HG02885 (cell line): ENCODE measurements at regions not wholly inside any gene's neighbourhood (a gene's known extent, or its start where the extent isn't known, plus 50 kb on each side); places are given as distances from the start of the nearest gene placed in this dataset.
"Not testable (repeated sequence)": the region's sequence is repeated elsewhere in the genome, so short reads cannot be mapped to it uniquely, and the experiment has no call there.

Source experiments
- ATAC-seq: cut with Tn5 transposase; IDR thresholded peaks from one replicate; pipeline ENCODE4 v1.9.1; 2021; ENCODE audit warnings: mild to moderate bottlenecking; ENCODE audit not compliant: unreplicated experiment, poor library complexity

DNA sequence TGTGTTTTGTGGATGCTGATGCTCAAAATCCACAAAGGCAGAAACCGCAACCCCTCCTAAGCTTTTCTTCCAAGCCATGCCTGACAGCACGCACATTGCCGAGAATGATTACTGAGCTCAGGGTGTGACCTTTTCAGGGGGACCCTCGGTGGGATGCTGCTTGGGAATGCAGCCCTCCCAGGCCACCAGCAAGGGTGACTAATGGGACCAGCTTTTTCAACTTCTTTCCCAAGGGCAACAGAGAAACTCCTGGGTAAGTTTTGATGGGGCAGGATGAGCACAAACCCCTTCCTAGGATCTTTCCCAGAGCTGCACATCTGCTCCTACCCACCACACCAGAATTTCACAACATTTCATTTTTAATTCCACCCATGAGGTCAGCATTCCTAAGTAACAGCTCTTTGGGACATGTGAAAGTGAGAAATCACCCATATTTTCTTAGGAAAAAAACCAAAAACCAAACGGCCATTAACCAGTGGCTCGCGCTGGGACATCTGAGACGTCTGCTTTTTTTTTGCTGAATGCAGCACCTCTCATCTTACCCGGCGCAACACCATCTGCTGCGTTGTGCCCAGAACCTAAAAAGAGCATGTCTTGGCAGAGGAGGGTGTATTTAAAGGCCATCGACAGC is 119.0 kb downstream of the ARL4C start:
- ATAC-seq: no peak

DNA sequence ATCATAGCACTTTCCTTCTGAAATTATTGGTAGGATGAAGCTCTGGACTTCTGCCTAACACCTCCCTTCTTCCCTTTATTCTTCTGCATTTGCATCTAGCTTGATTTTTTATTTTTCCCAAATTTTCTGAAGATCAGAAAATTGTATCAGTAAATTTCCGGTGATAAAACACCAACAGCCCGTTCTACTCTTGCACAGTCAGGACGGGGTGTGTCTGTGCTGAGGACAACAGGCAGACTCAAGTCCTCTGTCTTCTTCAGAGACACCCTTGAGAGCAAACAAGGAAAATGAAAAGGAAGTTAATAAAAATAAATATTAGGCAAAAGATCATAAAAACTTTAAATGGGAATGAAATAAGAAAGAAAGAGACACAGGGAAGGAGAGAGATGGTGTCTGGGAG is 120.7 kb downstream of the ARL4C start:
- ATAC-seq: no peak

DNA sequence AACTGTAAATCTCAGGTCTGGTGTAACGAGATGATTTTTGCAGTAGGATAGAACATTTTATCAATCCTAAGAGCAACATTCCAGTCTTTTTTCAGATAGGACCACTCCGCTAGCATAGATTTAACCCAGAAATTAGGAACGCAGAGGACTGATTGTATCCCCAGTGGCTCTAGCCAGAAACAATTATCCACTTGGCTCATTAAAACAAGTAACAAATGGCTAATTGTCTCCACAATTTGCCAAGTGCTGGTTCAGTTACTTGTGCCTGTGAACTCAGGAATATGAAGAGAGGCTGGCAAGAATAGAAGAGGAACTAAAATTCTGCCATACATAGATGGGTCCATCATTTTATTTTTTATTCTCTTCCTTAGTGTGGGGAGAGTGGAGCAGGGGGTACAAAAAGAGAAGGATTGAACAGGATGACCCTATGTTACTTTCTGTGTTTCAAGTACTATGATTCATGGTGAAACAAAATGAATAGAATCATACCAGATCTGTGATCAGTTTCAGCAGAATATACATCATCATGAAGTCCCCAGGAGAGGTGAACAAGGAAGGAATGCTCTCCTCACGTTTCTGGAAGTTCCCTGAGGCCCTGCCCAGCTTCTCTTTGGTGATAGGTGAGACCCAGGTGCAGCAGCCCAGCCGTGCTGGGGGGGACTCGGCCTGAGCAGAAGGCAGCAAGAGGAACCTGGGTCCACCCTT is 121.6 kb downstream of the ARL4C start:
- ATAC-seq: no peak

DNA sequence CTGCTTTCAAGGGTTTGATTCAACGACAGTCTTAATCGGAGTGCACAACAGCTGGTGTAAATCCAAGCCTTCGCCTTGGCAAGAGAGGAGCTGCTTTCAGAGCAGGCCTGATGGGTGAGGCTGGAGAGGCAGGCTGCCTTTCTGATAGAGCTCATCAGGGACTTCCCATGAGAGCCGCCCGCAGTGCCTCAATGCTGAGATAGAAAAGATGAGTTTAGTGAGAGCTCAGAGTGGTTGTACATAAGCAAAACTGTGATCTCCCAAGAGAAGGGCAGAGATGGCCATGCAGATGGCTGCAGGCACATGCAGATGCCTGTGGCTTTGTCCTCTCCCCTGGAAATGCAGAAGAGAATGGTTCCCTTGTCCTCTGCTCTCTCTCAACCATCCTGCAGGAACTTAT is 122.1 kb downstream of the ARL4C start:
- ATAC-seq: no peak

DNA sequence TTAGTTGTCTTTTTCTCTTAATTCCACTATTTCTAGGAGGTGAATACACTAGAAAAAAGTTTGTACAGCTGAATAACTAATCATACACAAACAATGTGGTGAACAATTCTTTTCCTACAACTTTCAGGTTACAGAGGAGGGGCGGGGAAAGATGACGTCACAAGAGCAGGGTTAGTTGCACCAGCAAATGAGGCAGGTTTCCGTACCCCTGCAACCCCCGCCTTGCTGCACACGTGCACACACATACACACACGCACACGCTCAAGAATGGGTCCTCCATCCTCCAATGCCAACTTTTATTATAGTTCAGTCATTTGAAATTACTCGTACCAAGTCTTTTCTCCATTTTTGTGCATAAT is 122.8 kb downstream of the ARL4C start:
- ATAC-seq: no peak

DNA sequence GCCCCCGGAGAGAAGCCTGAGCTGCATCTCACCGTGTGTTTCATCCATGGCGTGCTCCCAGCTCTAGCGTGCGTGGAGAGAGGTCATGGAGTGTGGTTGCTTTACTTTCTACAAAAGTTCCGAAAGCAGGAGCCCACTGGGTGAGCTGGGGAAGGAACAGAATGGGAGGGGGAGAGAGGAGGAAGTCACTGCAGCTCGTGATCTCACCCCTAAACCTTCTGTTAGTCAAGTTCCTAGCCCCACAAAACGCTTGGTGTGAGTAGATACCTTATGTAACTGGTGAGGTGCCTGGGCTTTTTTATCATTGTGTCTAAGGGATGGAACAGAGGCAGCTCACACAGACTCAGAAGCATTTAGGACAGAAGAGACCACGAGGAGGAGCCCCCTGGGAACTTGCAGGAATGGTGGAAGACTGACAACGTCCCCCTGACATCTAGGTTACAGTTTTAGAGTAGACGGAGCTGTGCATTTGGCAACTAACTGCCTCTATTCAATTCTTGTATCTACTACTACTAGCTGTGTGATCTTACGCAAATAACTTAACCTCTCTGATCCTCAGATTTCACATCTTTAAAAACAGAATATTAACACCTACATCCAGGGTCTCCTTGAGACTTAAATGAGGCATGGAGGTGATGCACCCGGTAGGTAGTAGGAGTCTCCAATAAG is 123.3 kb downstream of the ARL4C start:
- no peak for ATAC-seq

DNA sequence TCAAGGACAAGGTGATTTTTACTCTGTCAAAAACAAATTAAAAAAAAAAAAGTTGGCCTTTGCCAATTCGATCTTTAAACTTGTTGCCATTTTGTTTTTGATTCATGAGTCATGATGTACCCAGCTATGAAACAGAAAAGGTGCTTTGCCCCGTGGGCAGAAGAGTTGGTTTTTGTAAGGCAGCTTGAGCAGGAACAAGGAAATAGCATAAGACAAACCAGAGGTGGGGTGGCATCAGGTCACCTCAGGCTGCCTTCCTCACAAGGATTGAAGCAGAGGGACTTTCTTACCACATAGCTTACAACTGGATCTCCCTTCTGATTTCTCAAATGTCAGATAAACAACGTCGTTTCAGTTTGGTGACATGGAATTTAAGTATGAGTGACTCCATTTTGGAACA is 123.8 kb downstream of the ARL4C start:
- ATAC-seq: no peak

DNA sequence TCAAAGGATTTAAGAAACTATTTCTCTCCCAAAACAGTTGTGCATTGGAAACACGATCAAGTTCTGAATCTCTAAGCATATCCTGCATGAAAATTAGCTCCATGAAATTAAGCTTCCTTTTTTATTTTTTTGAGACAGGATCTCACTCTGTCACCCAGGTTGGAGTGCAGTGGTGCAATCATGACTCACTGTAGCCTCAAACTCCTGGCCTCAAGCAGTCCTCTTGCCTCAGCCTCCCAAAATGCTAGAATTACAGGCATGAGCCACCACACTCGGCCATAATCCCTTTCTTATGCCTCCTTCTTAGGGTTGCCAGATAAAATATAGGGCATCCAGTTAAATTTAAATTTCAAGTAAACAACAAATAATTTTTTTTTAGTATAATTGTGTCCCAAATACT is 124.4 kb downstream of the ARL4C start:
- ATAC-seq: no peak

DNA sequence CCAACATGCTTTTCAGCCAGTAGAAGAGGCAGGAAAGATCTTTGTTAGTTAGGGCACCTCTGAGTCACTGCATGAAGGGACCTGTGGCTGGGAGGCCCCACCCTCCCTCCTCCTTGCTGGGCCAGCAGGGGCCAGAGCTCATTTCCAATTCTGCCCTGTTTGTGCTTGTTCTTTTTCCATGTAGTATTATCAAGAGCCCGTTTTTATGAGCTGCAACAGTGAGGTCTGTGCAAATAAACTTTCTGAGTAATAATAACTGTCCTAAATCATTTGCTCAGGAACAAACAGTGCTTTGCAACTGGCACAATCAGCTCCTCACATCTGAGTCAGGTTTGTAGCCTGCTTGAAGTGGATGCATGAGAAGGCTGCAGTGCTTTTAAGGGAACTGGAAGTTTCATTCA is 128.0 kb downstream of the ARL4C start:
- ATAC-seq: no peak

DNA sequence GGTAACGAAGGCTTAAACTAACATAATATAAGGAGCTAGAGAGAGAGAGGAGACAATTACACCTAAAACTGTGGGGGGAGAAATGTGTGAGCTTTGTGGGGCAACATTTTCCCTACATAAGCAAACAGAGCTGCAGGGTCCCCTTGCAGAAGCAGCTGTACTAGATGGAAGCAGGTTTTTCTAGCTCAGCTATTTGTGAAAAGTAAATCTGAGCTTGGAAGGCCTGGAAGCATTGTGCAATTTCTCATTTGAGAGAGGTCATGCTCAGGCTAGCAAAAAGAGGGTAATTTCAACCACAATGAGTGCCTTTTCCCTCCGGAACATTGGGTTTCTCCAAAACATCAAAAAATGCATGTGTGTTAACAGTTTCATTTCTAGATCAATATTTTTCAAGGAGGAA is 130.0 kb downstream of the ARL4C start:
- ATAC-seq: no peak

DNA sequence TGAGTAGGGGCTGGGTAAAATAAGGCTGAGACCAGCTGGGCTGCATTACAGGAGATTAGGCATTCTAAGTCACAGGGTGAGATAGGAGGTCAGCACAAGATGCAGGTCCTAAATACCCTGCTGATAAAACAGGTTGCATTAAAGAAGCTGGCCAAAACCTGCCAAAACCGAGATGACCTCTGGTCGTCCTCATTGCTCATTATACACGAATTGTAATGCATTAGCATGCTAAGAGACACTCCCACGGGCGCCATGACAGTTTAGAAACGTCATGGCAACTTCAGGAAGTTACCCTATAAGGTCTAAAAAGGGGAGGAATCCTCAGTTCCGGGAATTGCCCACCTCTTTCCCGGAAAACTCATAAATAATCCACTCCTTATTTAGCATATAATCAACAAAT is 132.2 kb downstream of the ARL4C start:
- ATAC-seq: no peak

DNA sequence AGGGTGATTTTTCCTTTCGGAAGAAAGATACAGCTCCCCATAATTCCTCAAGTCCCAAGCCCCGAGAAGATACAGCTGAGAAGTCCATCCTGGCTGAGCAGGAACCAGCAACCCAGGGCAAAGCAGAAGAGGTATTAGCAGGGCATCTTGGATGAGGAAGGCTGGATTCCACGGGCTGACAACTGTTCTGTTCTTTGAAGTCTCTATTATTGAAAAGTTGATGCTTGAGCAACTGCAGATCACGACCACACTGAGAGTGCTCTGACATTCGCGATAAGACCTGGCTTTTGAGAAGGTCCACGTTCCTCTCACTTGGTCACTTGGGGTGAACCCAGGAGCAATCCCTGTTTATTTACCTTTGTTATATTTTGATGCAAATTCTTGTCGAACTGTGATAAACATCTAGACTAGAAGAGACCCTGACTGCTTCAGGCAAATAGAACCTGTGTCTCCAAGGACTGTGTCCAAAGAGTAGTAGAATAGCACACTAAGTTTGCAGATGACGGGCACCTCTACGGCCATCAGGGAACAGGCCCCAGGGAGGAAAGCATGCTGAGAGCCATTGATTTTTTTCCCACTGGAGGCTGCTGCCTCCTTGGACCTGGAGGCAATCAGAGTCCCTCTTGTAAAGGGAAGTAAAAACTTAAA is 133.1 kb downstream of the ARL4C start:
- ATAC-seq: no peak

DNA sequence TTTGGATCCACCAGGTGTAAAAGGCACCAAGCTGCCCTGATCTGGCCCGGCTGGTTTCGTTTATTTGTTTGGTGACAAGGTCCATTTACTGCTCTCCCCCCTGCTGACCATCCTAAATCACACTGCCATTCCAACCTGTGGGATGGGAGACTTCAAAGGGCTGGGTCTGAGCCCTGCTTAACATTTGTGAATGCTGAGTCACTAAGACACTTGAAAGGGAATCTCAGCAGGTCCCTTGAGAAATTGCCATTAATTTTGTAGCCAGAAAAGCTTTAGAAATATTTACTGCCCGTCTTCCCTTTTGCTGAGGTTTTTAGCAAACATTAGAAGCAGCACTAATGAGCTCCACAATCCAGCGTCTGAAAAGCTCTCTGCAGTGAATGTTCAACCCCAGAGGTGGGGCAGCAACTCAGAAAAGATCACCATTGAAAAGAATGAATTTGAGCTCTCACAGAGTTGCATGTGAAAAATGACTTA is 133.8 kb downstream of the ARL4C start:
- no peak for ATAC-seq

DNA sequence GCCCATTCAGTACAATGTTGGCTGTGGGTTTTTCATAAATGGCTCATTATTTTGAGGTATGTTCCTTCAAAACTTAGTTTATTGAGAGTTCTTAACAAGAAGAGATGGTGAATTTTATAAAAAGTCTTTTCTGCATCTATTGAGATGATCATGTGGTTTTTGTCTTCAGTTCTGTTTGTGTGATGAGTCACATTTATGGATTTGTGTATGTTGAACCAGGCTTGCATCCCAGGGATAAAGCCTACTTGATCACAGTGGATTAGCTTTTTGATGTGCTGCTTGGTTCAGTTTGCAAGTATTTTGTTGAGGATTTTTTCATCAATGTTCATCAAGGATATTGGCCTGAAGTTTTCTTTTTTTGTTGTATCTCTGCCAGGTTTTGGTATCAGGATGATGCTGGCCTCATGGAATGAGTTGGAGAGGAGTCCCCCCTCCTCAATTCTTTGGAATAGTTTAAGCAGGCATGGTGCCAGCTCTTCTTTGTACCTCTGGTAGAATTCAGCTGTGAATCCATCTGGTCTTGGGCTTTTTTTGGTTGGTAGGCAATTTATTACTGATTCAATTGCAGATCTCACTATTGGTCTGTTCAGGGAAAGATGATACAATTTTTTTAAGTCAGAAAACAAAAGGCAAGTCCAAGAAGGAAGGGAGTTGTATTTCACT is 136.4 kb downstream of the ARL4C start:
- not testable (repeated sequence) for ATAC-seq

DNA sequence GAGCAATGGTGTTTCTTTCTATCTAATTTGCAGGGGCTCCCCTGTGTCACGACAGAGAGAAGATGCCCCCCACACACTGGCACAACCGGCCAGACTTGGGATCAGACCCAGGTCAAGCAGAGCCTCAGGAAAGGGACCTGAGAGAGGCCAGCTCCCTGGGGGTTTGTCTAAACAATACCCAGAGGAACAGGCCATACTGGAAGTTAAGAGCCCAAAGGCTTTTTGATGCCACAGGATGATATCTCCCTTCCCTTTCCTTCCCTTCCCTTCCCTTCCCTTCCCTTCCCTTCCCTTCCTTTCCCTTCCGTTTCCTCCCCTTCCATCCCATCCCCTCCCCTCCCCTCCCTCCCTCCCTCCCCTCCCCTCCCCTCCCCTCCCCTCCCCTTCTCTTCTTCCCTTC is 139.2 kb downstream of the ARL4C start:
- no peak for ATAC-seq

DNA sequence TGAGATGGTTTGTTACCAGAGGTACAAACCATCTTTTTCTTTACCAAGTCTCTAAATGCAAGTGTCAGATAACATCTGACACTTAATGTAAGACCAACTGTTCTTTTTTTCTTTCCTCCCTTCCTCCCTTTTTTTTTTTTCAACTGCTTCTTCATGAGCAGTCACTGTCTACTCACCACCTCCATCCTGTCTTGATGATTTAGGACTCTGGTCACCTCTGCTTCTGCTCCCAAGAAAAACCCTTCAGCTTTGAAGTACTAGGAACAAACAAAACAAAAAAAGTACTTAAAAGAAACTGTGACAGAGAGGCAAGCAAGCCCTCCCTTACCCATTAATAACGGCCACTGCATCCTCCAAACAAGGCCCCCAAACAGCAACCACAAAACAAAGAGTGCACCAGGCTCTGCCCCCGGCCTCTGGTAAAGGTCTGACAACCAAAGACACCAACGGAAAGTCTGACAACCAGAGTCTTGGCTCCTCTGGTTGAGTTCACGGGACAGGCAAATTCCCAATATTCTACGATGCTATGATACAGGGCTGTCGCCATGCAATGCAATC is 141.0 kb downstream of the ARL4C start:
- no peak for ATAC-seq

DNA sequence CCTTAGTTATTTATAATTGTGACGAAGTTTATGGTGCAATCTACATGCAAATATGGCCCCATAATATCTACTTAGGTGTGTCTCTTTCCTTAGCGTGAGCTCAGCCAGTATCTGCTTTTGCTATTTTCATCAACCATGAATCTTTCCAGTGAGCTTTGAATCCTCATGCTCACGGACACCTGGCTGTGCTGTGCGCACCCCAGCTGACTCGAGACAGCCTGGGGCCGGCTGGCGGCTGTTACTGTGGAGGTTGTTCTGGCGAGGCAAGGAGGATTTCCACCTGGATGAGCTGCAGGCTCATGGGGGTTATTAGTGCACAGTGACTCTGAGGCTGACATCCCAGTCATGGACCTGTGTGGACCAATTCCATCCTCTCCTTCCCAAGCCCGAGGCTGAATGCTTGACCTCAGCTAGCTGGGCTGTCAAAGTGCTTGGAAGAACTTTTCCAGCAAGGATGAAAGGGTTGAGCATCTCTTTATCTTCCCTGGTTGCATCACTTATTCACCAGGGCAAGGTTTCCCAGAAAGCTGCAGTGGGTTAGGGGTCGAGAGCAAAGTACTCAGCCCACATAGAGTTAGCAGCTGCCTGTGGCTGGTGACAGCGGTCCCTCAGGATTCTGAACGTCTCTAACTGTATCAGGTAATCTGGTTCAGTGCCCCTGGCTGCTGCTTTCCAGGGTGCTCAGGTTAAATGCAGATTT is 141.7 kb downstream of the ARL4C start:
- no peak for ATAC-seq

DNA sequence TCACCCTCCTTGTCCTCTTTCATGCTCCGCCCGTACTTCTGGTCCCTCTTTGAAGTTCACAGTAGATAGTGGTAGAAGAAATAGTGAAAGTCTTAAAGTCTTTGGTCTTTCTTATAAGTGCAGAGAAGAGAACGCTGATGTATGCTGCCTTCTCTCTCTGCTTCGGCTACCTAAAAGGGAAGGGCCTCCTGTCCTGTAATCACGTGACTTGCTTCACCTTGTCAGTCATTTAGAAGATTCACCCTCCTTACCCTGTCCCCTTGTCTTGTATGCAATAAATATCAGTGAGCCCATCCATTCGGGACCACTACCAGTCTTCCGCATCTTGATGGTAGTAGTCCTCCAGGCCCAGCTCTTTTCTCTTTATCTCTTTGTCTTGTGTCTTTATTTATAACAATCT is 144.6 kb downstream of the ARL4C start:
- ATAC-seq: no peak

DNA sequence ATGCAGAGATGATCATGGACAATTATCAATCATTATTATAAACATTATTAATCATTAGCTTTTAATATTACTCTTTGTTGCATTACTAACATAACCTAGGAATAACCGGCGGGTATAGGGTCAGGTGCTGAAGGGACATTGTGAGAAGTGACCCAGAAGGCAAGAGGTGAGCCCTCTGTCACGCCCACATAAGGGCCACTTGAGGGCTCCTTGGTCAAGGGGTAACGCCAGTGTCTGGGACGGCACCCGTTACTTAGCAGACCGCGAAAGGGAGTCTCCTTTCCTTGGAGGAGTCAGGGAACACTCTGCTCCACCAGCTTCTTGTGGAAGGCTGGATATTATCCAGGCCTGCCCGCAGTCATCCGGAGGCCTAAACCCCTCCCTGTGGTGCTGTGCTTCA is 145.0 kb downstream of the ARL4C start:
- not testable (repeated sequence) for ATAC-seq

DNA sequence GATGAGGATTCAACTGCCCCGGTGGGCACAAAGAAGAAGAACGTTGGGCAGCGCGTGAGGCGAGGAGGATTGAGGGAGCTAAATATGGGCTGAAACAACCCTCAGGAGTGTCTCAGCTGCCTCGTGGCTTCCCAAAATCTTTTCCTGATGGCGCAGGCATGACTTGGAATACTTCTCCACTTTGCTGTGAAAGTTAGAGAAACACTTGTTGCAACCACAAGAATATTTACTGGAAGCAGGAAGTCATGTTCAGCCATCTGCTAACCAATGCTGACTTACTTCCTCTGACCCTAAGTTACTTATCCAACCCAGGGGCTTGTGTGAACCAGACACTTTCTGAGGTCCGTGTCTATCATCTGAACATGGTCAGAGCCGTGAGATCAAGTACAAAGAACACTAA is 148.8 kb downstream of the ARL4C start:
- ATAC-seq: no peak
